ENCODE measurements at regions not wholly inside any gene's neighbourhood (a gene's known extent, or its start where the extent isn't known, plus 50 kb on each side); places are given as distances from the start of the nearest gene placed in this dataset.
"Not testable (repeated sequence)": the region's sequence is repeated elsewhere in the genome, so short reads cannot be mapped to it uniquely, and the experiment has no call there.

GRCh38 chrX:81392396-81392795 is 190.5 kb downstream of the SH3BGRL start:
- DNase-seq (ENCODE audit: extremely low read depth, low read depth), result no peak
- H3K4me3 ChIP-seq (replicated peaks; ENCODE audit: low read depth, low read length), result no peak overlapping the region
- TF ChIP-seq, protein P1, sequence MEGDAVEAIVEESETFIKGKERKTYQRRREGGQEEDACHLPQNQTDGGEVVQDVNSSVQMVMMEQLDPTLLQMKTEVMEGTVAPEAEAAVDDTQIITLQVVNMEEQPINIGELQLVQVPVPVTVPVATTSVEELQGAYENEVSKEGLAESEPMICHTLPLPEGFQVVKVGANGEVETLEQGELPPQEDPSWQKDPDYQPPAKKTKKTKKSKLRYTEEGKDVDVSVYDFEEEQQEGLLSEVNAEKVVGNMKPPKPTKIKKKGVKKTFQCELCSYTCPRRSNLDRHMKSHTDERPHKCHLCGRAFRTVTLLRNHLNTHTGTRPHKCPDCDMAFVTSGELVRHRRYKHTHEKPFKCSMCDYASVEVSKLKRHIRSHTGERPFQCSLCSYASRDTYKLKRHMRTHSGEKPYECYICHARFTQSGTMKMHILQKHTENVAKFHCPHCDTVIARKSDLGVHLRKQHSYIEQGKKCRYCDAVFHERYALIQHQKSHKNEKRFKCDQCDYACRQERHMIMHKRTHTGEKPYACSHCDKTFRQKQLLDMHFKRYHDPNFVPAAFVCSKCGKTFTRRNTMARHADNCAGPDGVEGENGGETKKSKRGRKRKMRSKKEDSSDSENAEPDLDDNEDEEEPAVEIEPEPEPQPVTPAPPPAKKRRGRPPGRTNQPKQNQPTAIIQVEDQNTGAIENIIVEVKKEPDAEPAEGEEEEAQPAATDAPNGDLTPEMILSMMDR (IDR thresholded peaks at IDR 0.05; ENCODE audit: low read depth, low read length, missing control alignments), result no peak

DNA sequence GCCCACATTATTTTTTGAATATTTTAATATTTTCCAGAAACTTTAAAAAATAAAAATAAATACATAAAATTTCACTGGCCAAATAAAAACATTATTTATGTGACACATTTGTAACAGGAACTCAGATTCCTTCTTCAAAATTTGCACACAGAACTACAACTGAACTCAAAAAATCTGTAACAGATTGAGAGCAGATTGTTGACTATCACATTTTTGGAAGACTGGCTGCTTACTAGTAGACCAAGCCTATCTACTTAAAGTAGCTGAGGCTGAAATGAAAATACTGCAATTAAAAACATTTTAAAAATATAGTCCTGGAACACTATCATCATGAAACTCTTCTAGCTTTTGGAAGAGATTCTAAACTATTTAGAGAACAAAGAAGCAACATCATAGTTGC is 203.9 kb downstream of the SH3BGRL start:
- DNase-seq (ENCODE audit: extremely low read depth, low read depth), result no peak
- TF ChIP-seq, protein P1 (IDR thresholded peaks at IDR 0.05; ENCODE audit: low read depth, low read length, missing control alignments), result no peak
- no peak overlapping the region for H3K4me3 ChIP-seq (replicated peaks; ENCODE audit: low read depth, low read length)

DNA sequence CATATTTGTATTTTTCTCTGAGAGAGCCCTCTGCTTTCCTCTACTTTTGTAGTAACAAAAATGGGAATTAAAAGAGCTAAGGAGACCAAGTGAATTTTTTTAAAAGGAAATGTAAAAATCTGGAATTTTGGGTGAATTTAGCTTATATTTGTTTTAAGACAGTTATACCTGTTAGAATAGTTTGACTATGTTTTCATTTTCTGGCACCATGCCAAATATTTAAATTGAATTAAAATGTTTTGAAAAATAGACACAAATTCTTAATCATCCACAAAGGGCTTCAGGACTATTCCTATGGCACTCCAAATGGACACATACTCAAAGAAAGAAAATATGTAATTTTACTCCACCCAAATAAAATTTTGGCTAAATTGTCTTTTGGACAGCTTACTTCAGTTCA is 209.6 kb downstream of the SH3BGRL start:
- DNase-seq (ENCODE audit: extremely low read depth, low read depth), result no peak
- TF ChIP-seq, protein P1 (IDR thresholded peaks at IDR 0.05; ENCODE audit: low read depth, low read length, missing control alignments), result no peak
- no peak overlapping the region for H3K4me3 ChIP-seq (replicated peaks; ENCODE audit: low read depth, low read length)

DNA sequence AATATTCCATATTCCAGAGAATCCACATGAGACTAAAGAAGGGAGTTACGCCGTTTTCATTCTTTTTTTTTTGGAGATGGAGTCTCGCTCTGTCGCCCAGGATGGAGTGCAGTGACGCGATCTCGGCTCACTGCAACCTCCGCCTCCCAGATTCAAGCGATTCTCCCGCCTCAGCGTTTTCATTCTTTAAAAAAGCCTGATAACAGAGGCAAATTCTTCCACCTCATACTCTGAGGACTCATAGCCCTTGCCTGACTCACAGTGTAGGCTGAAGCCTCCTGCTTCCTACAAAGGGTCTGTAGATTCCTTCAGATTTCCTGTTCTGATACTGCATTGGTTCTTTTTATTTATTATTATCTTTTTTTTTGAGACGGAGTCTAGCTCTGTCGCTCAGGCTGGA is 210.5 kb downstream of the SH3BGRL start:
- TF ChIP-seq, protein P1 (IDR thresholded peaks at IDR 0.05; ENCODE audit: low read depth, low read length, missing control alignments), result no peak
- no peak overlapping the region for H3K4me3 ChIP-seq (replicated peaks; ENCODE audit: low read depth, low read length)
- no peak for DNase-seq (ENCODE audit: extremely low read depth, low read depth)

DNA sequence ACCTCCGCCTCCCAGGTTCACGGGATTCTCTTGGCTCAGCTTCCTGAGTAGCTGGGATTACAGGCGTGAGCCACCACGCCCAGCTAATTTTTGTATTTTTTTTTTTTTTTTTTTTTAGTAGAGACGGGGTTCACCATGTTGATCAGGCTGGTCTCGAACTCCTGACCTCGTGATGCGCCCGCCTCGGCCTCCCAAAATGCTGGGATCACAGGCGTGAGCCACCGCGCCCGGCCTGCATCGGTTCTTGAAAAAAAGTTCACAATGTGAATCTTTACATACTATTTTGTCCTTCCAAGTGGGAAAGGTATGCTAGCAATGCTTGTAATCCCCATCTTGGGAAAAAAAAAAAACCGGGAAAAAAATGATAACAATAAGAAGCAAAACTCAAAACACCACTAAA is 211.0 kb downstream of the SH3BGRL start:
- DNase-seq (ENCODE audit: extremely low read depth, low read depth); H3K4me3 ChIP-seq (replicated peaks; ENCODE audit: low read depth, low read length): not testable (repeated sequence)

DNA sequence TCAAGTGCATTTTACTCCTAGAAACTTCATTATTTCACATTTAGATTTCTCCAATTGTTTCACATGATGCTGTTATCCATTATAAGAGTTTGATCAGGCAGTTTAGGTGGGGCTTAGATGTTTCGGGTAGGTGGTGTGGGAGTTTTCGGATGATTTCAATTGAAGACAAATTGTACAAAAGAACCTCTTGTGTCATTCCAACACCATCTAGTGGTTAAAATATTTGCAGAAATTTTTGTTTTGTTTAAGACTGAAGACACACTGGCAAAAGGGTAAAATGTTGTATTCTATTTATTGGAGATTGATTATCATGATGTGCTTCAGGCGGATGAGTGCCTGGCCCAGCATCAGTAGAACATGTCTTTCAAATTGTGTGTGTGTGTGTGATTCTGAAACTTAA is 212.7 kb downstream of the SH3BGRL start:
- H3K4me3 ChIP-seq (replicated peaks; ENCODE audit: low read depth, low read length), result no peak overlapping the region
- DNase-seq (ENCODE audit: extremely low read depth, low read depth), result no peak
- TF ChIP-seq, protein P1 (IDR thresholded peaks at IDR 0.05; ENCODE audit: low read depth, low read length, missing control alignments), result no peak
